ENCODE measurements at regions not wholly inside any gene's neighbourhood (a gene's known extent, or its start where the extent isn't known, plus 50 kb on each side); places are given as distances from the start of the nearest gene placed in this dataset.

GRCh38 chr15:94061041-94061440 lies 170.3 kb upstream of the MCTP2 start:
- no peaks in the 10 kb centered on the region for H3K27me3 ChIP-seq (ENCODE audit: low read length)
- no peak overlapping the region for H2AFZ ChIP-seq (ENCODE audit: low read length)

GRCh38 chr15:94059013-94059587 lies 172.3 kb upstream of the MCTP2 start:
- Histone ChIP-seq H3K36me3 (ENCODE audit: insufficient read depth, low read length) (no peaks in the 10 kb centered on the region), H3K4me1 (ENCODE audit: low read length) (no peaks in the 10 kb centered on the region), H4K20me1 (ENCODE audit: insufficient read depth, low read depth, low read length) (no peaks in the 10 kb centered on the region), H3K4me3 (ENCODE audit: low read length) (no peak overlapping the region), H3K79me2 (ENCODE audit: low read length) (no peaks in the 10 kb centered on the region), H3K4me2 (ENCODE audit: low read depth, low read length, poor library complexity, severe bottlenecking) (no peak overlapping the region), H3K9me3 (ENCODE audit: low read length) (no peaks in the 10 kb centered on the region), H3K9ac (ENCODE audit: low read length) (no peak overlapping the region), H3K9me2 (replicated peaks; ENCODE audit: insufficient read depth, low read length) (no peaks in the 10 kb centered on the region), H3K27me3 (ENCODE audit: low read length) (no peaks in the 10 kb centered on the region), H3K27ac (ENCODE audit: low read length) (no peak overlapping the region), H2AFZ (ENCODE audit: low read length) (no peak overlapping the region)
- no peak for DNase-seq

More at GRCh38 chr15:94061041-94061440, 170.3 kb upstream of the MCTP2 start:
- H3K4me3 ChIP-seq (ENCODE audit: low read length): no peak overlapping the region
- H3K36me3 ChIP-seq (ENCODE audit: insufficient read depth, low read length): no peaks in the 10 kb centered on the region
- no peak overlapping the region for H3K4me2 ChIP-seq (ENCODE audit: low read depth, low read length, poor library complexity, severe bottlenecking)
- H3K27ac ChIP-seq (ENCODE audit: low read length): no peak overlapping the region
- H3K9me3 ChIP-seq (ENCODE audit: low read length): no peaks in the 10 kb centered on the region
- no peaks in the 10 kb centered on the region for H3K9me2 ChIP-seq (replicated peaks; ENCODE audit: insufficient read depth, low read length)
- no peaks in the 10 kb centered on the region for H3K79me2 ChIP-seq (ENCODE audit: low read length)
- no peaks in the 10 kb centered on the region for H3K4me1 ChIP-seq (ENCODE audit: low read length)
- no peaks in the 10 kb centered on the region for H4K20me1 ChIP-seq (ENCODE audit: insufficient read depth, low read depth, low read length)
- DNase-seq: no peak
- H3K9ac ChIP-seq (ENCODE audit: low read length): no peak overlapping the region

DNA sequence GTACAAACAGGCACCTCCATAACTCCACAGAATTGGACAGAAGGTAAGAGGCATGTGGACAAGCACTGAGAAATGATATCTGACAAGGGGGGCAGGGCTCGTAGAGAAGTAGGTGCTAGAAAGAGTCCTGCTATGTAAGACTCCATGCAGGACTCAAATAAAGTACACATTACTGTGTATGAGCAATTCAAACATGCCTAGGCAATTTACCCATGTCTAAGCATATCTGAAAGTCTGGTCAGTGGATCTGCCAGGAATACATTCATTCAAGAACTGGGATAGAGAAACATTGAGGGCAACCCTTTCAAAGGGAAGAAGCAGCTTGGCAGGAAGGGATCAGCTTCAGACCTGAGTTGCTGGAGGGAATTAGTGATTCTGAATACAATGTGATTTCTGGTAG lies 174.1 kb upstream of the MCTP2 start:
- Histone ChIP-seq H3K9me3 (ENCODE audit: low read length) (no peaks in the 10 kb centered on the region), H3K4me1 (ENCODE audit: low read length) (no peaks in the 10 kb centered on the region), H3K9ac (ENCODE audit: low read length) (no peak overlapping the region), H3K79me2 (ENCODE audit: low read length) (no peaks in the 10 kb centered on the region), H3K9me2 (replicated peaks; ENCODE audit: insufficient read depth, low read length) (no peaks in the 10 kb centered on the region), H3K27me3 (ENCODE audit: low read length) (no peaks in the 10 kb centered on the region), H3K27ac (ENCODE audit: low read length) (no peak overlapping the region), H4K20me1 (ENCODE audit: insufficient read depth, low read depth, low read length) (no peaks in the 10 kb centered on the region), H2AFZ (ENCODE audit: low read length) (no peak overlapping the region), H3K4me3 (ENCODE audit: low read length) (no peak overlapping the region), H3K36me3 (ENCODE audit: insufficient read depth, low read length) (no peaks in the 10 kb centered on the region), H3K4me2 (ENCODE audit: low read depth, low read length, poor library complexity, severe bottlenecking) (no peak overlapping the region)
- DNase-seq: no peak

DNA sequence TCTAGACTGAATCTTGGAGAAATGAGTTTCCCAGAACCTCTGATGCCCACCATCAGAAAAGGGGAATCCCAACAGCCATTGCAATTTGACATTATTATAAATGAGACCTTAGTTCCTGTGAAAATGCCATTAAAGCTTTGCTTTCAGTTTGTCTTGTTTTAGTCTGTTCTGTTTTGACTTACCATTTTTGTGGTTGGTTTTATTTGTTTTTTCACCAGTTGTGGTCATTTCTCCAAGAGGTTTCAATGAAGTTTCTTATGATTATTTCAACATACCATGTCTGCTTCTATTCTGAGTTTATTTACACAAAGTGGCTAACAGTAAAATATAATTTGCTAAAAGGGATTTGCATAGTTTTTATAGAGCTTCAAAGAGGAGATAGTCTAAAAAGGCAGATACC lies 175.0 kb upstream of the MCTP2 start:
- Histone ChIP-seq H3K9me2 (replicated peaks; ENCODE audit: insufficient read depth, low read length) (no peaks in the 10 kb centered on the region), H3K36me3 (ENCODE audit: insufficient read depth, low read length) (no peaks in the 10 kb centered on the region), H3K27ac (ENCODE audit: low read length) (no peak overlapping the region), H3K9ac (ENCODE audit: low read length) (no peak overlapping the region), H3K9me3 (ENCODE audit: low read length) (peaks cover 3% of the 10 kb centered on the region; the same call in 1 of the 2 replicates), H2AFZ (ENCODE audit: low read length) (no peak overlapping the region), H4K20me1 (ENCODE audit: insufficient read depth, low read depth, low read length) (no peaks in the 10 kb centered on the region), H3K4me2 (ENCODE audit: low read depth, low read length, poor library complexity, severe bottlenecking) (no peak overlapping the region), H3K27me3 (ENCODE audit: low read length) (no peaks in the 10 kb centered on the region), H3K79me2 (ENCODE audit: low read length) (no peaks in the 10 kb centered on the region), H3K4me1 (ENCODE audit: low read length) (no peaks in the 10 kb centered on the region), H3K4me3 (ENCODE audit: low read length) (no peak overlapping the region)
- no peak for DNase-seq

DNA sequence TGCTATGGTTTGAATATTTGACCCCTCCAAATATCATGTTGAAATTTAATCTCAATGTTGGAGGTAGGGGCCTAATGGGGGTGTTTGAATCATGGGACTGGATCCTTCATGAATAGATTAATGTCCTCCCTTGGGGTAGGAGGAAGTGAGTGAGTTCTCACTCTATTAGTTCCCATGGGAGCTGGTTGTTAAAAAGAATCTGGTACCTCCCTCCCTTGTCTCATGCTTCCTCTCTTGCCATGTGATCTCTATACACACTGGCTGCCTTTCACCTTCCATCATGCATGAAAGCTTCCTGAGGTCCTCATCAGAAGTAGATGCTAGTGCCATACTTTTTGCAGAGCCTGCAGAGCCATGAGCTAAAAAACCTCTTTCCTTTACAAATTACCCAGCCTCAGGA lies 177.7 kb upstream of the MCTP2 start:
- no peaks in the 10 kb centered on the region for H3K9me2 ChIP-seq (replicated peaks; ENCODE audit: insufficient read depth, low read length)
- no peak overlapping the region for H3K4me2 ChIP-seq (ENCODE audit: low read depth, low read length, poor library complexity, severe bottlenecking)
- H3K4me3 ChIP-seq (ENCODE audit: low read length): no peak overlapping the region
- no peaks in the 10 kb centered on the region for H3K36me3 ChIP-seq (ENCODE audit: insufficient read depth, low read length)
- H4K20me1 ChIP-seq (ENCODE audit: insufficient read depth, low read depth, low read length): no peaks in the 10 kb centered on the region
- H2AFZ ChIP-seq (ENCODE audit: low read length): no peak overlapping the region
- no peak overlapping the region for H3K27ac ChIP-seq (ENCODE audit: low read length)
- no peaks in the 10 kb centered on the region for H3K4me1 ChIP-seq (ENCODE audit: low read length)
- peak; percentile 43 for DNase-seq
- H3K9me3 ChIP-seq (ENCODE audit: low read length): peaks cover 3% of the 10 kb centered on the region; the same call in 1 of the 2 replicates
- H3K9ac ChIP-seq (ENCODE audit: low read length): no peak overlapping the region
- H3K79me2 ChIP-seq (ENCODE audit: low read length): no peaks in the 10 kb centered on the region
- no peaks in the 10 kb centered on the region for H3K27me3 ChIP-seq (ENCODE audit: low read length)

- Histone ChIP-seq H3K9ac (ENCODE audit: low read length) (no peak overlapping the region), H3K27me3 (ENCODE audit: low read length) (no peaks in the 10 kb centered on the region), H3K4me2 (ENCODE audit: low read depth, low read length, poor library complexity, severe bottlenecking) (no peak overlapping the region), H3K9me2 (replicated peaks; ENCODE audit: insufficient read depth, low read length) (no peaks in the 10 kb centered on the region), H4K20me1 (ENCODE audit: insufficient read depth, low read depth, low read length) (no peaks in the 10 kb centered on the region), H3K36me3 (ENCODE audit: insufficient read depth, low read length) (no peaks in the 10 kb centered on the region), H2AFZ (ENCODE audit: low read length) (no peak overlapping the region), H3K4me3 (ENCODE audit: low read length) (no peak overlapping the region), H3K27ac (ENCODE audit: low read length) (no peak overlapping the region), H3K79me2 (ENCODE audit: low read length) (no peaks in the 10 kb centered on the region), H3K4me1 (ENCODE audit: low read length) (no peaks in the 10 kb centered on the region), H3K9me3 (ENCODE audit: low read length) (peaks cover 3% of the 10 kb centered on the region; the same call in 1 of the 2 replicates)
- DNase-seq: no peak
Observed at GRCh38 chr15:94052711-94053110, 178.7 kb upstream of the MCTP2 start.

DNA sequence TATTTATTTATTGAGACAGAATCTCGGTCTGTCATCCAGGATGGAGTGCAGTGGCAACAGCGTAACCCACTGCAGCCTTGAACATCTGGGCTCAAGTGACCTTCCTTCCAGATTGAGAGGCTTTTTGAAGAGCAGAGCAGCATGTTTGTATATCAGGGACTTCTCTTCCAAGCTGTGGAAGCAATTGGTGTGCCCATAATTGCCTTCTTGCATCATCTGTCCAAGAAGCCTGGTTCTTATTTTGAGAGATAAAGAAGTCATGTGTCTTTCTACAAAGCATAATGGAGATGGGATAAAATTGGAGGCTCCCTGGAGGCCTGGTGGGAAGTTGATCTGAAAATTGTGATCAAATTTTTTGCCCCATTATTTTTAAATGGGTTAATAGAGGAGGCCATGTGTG lies 183.8 kb upstream of the MCTP2 start:
- Histone ChIP-seq H2AFZ (ENCODE audit: low read length) (no peak overlapping the region), H3K27me3 (ENCODE audit: low read length) (no peaks in the 10 kb centered on the region), H3K9me3 (ENCODE audit: low read length) (peaks cover 3% of the 10 kb centered on the region; the same call in 1 of the 2 replicates), H3K79me2 (ENCODE audit: low read length) (no peaks in the 10 kb centered on the region), H3K4me2 (ENCODE audit: low read depth, low read length, poor library complexity, severe bottlenecking) (no peak overlapping the region), H3K9me2 (replicated peaks; ENCODE audit: insufficient read depth, low read length) (no peaks in the 10 kb centered on the region), H3K27ac (ENCODE audit: low read length) (no peak overlapping the region), H3K4me1 (ENCODE audit: low read length) (no peaks in the 10 kb centered on the region), H3K4me3 (ENCODE audit: low read length) (no peak overlapping the region), H3K9ac (ENCODE audit: low read length) (no peak overlapping the region), H3K36me3 (ENCODE audit: insufficient read depth, low read length) (no peaks in the 10 kb centered on the region), H4K20me1 (ENCODE audit: insufficient read depth, low read depth, low read length) (no peaks in the 10 kb centered on the region)
- DNase-seq: no peak

- H3K4me1 ChIP-seq (ENCODE audit: low read length): no peaks in the 10 kb centered on the region
- no peak overlapping the region for H3K27ac ChIP-seq (ENCODE audit: low read length)
- no peaks in the 10 kb centered on the region for H4K20me1 ChIP-seq (ENCODE audit: insufficient read depth, low read depth, low read length)
- no peaks in the 10 kb centered on the region for H3K9me3 ChIP-seq (ENCODE audit: low read length)
- no peak overlapping the region for H2AFZ ChIP-seq (ENCODE audit: low read length)
- no peaks in the 10 kb centered on the region for H3K27me3 ChIP-seq (ENCODE audit: low read length)
- no peak overlapping the region for H3K9ac ChIP-seq (ENCODE audit: low read length)
- no peaks in the 10 kb centered on the region for H3K36me3 ChIP-seq (ENCODE audit: insufficient read depth, low read length)
- no peaks in the 10 kb centered on the region for H3K79me2 ChIP-seq (ENCODE audit: low read length)
- DNase-seq: no peak
- no peak overlapping the region for H3K4me2 ChIP-seq (ENCODE audit: low read depth, low read length, poor library complexity, severe bottlenecking)
- H3K9me2 ChIP-seq (replicated peaks; ENCODE audit: insufficient read depth, low read length): no peaks in the 10 kb centered on the region
- H3K4me3 ChIP-seq (ENCODE audit: low read length): no peak overlapping the region
Observed at GRCh38 chr15:94042180-94042928, 189.0 kb upstream of the MCTP2 start.

All from Karpas-422 (cell line).